GM19455 (cell line): ENCODE measurements at regions not wholly inside any gene's neighbourhood (a gene's known extent, or its start where the extent isn't known, plus 50 kb on each side); places are given as distances from the start of the nearest gene placed in this dataset.

Experiments
- ATAC-seq: cut with Tn5 transposase; IDR thresholded peaks from one replicate; pipeline ENCODE4 v1.9.1; 2021; ENCODE audit not compliant: unreplicated experiment

DNA sequence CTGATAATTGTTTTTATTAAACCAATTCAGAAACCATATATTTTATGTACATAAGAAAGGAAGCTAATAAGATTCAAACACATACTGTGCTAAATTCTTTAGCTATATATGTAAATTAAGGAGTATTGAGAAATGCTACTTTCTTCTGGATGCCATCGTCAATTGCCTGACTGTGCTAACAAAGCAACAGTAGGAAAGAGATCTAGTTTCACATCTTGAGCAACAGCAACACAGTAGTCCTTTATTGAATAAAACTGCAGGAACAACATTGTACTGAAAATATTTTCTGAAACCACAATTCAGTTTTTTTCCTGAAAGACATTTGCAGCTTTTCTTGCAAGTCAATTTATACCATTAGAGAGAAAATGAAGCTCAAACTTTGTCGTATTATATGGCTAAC lies 1404.9 kb upstream of the SLC39A10 start:
- no peak for ATAC-seq

DNA sequence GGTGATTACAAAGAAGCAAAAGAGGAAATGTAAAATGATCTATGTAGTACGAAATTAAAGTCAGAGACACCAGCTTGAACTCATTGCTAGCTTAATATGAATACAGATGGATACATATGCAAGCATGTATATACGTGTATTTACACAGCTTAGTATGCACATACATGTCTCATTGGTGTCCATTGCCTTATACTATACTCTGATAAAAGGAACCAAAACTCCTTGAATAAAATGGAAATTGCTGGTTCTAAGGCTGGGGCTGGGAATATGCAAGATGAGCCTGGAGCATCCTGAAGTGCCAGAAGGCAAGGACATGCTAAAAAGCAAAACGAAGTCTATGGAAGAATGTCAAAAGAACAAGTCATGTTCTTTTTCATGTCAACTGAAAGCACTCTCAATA lies 1424.4 kb upstream of the SLC39A10 start:
- ATAC-seq: no peak

DNA sequence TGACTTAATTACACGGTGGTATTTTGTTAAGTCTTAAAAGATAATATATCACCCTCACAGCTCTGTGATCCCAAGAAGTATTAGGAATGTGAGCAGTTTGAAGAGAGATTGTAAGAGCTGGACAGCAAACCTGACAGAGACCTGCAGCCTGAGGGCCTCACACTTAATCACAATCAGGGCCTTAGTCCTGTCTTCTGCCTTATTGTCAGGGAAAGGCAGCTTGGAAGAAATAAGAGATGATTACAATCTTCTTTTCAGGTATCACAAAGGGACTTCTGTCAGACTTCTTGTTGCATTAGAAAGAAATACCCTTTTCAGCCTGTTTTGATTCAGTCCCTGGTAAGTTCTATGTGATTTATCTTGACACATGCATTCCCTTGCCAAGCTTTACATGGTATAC lies 1433.8 kb upstream of the SLC39A10 start:
- no peak for ATAC-seq

DNA sequence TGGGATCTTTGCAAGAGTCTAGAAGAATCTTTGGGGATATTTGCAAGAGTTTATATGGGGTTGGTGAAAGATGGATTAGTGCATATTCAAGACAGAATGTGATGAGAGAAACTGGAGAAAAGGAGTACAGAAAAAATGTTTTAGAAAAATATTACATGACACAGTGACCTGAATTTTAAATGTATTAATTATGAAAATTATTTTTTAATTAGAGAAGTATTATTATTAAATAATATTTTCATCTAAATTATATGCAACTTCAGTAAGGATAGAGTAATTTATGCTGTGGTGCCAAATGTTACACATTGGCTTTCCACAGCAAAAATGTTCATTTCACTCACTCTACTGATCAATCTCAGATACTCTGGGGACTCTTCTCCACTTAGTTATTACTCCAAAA lies 1442.8 kb upstream of the SLC39A10 start:
- ATAC-seq: no peak

- no peak for ATAC-seq
These were observed 1451.3 kb upstream of the SLC39A10 start for GRCh38 chr2:194205568-194206227.

DNA sequence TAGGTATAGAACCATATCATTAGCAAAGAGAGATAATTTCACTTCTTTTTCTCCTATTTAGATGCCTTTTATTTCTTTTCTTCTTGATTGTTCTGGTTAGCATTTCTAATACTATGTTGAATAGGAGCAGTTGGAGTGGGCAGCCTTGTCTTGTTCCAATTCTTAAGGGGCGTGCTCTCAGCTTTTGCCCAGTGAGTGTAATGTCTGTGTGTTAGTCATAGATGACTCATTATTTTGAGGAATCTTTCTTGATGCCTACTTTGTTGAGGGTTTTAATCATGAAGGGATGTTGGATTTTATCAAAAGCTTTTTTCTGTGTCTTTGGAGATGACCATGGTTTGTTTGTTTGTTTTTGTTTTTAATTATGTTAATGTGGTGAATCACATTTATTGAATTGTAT lies 1453.1 kb upstream of the SLC39A10 start:
- no peak for ATAC-seq

GRCh38 chr2:194182888-194183287 lies 1474.1 kb upstream of the SLC39A10 start:
- no peak for ATAC-seq

- no peak for ATAC-seq
These were observed 1480.9 kb upstream of the SLC39A10 start for GRCh38 chr2:194176134-194176533.

DNA sequence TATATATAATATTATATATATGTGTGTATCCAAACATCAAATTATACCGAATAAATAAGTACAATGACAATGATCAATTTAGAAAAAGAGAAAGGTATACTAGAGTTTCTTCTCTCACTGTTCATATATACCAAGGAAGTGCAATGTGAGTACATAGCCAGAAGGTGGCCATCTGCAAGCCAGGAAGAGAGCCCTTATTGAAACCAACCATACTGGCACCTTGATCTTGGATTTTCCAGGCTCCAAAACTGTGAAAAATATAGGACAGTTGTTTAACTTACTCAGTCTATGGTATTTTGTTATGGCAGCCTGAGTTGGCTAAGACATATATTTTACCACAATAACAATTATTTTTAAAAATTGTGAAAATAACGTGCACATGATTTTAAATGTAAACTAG lies 1490.2 kb upstream of the SLC39A10 start:
- ATAC-seq: peak; percentile 78

GRCh38 chr2:194155431-194155830 lies 1501.6 kb upstream of the SLC39A10 start:
- ATAC-seq: no peak

DNA sequence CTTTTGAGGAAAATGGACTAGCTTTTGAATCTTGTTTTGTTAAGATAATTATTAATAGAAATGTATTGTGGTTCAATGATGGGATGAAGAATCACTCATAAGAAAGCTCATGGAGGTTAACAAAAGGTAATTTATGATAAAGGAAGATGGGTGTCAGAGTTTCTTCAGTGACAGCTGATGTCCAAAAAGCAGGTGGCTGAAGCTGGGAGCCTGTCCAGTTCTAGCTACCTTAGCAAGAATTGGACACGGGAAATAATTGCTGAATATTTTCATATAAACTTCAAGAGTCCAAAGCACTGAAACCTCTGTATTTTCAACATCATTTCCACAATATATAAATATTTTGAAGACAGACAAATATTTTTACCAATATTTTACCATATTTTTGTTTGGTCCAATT lies 1505.8 kb upstream of the SLC39A10 start:
- ATAC-seq: no peak

GRCh38 chr2:194135463-194135862 lies 1521.6 kb upstream of the SLC39A10 start:
- ATAC-seq: no peak

DNA sequence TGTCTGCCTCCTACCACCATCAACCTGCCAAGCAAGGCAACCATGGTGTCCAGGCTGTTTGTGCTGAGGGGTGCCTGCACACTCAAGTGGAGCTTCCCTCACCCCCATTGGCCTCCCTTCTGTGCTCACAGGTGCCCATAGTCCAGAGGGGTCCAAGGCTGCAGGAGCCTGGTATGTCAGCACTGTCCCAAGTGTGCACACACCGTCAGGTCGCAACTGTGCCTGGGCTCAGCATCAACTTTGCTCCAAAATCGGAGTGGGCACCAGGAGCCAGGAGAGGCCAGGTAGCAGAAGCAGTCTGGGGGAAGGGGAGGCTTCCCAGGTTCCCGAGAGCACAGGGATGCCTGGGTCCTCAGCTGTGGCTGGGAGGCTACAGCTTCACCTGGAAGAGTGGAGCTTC lies 1528.2 kb upstream of the SLC39A10 start:
- ATAC-seq: no peak

- ATAC-seq: no peak
These were observed 1530.6 kb upstream of the SLC39A10 start for GRCh38 chr2:194126418-194126817.

GRCh38 chr2:194116861-194117260 lies 1540.2 kb upstream of the SLC39A10 start:
- ATAC-seq: no peak

DNA sequence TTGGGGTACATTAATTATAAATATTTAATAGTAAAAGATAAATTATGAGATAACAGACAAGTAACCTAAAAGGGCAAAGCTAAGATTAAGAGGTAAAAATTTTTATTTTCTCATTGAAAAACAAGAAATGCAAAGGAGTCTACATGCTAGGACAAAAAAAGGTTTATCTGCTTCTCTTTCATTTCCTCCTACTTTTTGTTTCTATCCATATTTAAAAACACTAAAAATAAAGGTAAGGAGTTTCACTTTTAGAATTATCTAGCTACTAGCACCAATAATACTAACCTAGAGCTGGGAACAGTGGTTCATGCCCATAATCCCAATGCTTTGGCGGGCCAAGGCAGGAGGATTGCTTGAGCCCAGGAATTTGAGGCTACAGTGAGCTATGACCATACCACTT lies 1551.7 kb upstream of the SLC39A10 start:
- no peak for ATAC-seq

GRCh38 chr2:194104687-194105086 lies 1552.3 kb upstream of the SLC39A10 start:
- ATAC-seq: peak; percentile 92

DNA sequence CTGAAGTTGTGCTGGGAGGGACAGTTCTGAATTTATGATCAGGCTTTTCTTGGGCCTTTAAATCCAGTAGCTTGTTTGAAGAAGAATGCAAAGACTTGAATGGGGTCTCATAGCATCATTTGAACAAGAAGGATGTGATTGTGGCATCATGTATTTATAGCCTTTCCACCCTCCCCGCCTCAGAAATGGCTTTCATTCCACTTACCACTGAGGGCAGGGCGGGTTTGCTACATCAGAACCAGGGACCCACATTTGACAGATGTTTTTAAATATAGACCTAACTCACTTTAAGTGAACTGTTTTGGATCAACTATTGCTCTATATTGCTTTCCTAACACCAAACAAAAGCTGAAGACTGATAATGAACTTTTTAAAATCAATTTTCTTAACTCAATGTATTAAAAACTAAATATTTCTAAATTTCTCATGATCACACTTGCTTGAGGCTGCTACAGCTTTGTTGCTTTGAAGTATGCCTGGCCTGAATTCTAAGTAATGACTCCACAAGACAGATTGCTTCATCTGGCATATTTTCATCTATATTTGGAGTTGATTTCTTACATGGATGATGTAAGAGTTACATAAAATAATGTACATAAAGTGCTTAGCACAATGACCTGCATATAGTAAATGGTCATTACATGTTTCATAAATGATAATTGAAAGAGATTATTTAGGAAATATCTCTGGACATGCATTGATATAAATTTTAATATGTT lies 1552.9 kb upstream of the SLC39A10 start:
- ATAC-seq: peak; percentile 6

DNA sequence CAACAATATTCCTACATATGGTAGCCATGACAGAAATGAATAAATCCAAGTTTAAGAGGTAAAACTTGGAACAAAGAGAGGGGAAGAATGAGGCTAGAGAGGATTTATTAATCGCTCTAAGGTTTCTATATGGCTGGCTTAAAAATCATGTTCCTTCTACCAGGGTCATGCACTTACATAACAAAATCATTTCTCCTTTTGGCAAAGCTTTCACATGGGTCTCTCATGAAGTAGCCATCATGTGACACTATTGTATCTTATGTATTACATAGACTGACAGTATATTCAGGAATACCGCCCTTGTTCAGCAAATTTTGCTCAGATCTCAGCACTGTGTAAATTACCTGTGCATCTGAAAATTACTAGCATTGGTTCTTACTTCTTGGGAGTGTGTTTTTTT lies 1554.5 kb upstream of the SLC39A10 start:
- ATAC-seq: no peak

- ATAC-seq: no peak
These were observed 1556.8 kb upstream of the SLC39A10 start for GRCh38 chr2:194100201-194100600.

DNA sequence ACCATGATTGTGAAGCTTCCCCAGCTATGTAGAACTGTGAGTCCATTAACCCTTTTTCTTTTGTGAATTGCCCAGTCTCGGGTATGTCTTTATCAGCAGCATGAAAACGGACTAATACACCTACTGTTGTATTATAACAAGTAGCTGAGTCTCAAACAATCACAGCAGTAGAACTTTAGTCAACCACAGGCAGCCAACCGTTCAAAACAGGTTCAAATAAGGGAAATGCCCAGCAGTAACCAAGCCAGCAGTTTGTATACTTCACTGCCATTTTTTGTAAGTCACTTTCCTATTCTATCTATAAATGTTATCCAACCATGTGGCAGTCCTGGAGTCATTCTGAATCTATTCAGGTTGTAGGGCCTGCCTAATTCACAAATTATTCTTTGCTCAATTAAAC lies 1560.6 kb upstream of the SLC39A10 start:
- no peak for ATAC-seq

DNA sequence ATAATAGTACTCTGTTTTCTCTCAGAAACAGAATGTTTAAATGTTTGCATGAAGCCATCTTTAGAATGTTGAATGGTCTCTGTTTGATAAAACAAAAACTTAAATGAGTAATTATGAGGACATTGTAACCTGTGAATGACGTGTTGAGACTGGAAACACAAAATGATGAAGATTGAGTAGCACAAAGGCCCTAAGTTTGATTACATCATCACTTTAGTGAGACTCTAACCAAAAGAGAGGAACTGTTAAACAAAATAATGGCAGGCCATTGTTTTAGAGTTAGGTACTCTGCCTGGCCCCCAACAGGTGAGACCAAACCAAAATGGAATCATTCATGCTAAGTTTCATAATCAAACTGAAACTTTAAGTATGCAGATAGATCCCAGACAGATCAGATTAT lies 1561.7 kb upstream of the SLC39A10 start:
- ATAC-seq: no peak
